ENCODE measurements at regions not wholly inside any gene's neighbourhood (a gene's known extent, or its start where the extent isn't known, plus 50 kb on each side); places are given as distances from the start of the nearest gene placed in this dataset.

DNA sequence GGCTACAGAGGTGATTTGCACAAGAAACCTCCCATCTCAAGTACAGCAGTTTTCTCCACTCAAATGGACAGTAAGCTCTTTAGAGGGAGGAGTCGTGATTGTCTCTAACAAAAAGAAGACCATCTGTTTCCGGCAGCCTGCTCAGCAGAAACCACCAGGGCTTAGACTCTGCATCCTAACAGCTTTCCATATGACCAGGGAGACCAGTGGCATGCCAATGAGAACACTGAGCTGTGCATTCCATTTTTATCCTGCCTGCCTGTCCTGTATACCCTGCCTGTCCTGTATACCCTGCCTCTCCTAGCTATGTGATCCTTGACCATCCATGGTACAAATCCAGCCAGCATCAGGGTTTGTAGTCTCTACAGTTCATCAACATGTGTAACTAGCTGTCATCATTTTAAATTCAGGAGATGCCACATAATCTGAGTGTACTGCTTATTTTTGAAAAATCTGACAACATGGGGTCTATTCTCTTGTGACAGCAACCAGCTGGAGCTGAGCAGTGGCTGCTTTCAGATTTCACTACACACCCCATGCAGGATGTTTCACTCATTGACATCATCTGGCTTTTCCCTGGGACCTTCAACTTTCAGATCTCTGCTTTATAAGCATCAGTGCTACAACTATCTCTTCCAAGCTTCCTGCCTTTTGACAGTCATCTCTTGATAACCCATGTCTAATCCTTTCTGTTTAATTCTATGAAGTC is 50.5 kb upstream of the POU2AF2 start:
- no peak for DNase-seq (ENCODE audit: low spot score)

DNA sequence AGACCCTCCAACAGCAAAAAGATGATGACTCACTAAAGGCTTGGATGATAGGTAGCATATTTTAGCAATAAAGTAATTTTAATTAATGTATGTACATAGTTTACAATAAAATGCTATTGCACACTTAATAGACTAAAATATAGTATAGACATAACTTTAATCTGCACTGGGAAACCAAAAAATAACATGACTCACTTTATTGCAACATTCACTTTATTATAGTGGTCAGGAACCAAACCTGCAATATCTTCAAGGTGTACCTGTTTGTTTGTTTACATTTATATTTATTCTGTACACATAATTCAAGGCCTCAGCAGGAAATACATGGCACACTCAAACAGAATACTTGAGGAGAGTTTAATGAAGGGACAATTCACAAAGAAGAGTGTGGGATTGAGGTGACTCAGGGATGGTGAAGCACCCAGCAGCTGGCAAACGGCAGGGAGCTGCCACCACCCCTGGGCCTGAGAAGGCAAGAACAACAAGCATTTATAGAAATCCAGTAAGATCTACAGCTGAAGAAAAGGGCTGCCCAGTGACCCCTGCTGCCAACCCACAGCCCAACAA is 51.5 kb upstream of the POU2AF2 start:
- no peak for DNase-seq (ENCODE audit: low spot score)

DNA sequence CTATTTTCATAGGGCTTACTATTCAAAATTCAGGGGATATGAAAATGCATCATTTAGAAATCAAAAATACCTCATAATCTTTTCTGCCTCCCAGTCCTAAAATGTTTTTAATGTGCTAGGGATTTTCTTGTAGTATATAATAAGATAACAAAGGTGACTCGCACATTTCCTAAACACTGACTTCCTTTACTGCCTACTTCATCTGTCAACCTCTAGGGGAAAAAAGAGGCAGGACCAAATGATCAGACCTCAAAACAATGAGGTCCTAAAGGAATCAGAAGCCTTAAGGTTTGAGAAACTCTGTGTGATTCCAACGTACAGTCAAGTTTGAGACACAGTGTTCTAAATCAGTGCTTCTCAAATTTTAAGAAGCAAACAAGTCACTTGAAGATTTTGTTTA is 56.1 kb upstream of the POU2AF2 start:
- DNase-seq (ENCODE audit: low spot score), result no peak

DNA sequence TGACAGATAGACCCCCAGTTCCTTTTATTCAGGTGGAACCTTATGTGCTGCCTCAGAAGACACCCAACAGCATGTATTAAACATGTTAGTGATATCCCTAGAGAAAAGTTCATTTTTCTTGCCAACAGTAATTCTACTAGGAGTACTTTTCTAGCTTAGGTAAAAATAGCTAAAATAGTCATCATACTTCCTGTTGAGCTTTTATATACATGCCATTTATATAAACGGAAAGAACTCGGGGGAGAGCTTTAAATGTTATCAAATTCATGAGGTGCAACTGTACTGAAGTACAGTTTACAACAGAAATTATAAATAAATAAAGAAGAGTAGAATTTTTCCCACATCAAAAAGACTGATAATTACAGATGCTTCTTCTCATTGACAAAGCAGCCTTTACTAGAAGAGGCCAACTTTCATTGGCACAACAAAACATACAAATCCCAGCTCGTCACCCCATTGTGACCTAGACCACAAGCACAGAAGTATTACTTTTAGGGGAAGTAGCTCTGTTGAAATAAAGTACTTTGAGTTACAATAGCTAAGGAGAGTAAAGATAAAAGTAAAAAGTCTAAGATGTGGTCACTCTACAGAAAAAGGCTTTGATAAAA is 59.1 kb upstream of the POU2AF2 start:
- DNase-seq (ENCODE audit: low spot score), result no peak

DNA sequence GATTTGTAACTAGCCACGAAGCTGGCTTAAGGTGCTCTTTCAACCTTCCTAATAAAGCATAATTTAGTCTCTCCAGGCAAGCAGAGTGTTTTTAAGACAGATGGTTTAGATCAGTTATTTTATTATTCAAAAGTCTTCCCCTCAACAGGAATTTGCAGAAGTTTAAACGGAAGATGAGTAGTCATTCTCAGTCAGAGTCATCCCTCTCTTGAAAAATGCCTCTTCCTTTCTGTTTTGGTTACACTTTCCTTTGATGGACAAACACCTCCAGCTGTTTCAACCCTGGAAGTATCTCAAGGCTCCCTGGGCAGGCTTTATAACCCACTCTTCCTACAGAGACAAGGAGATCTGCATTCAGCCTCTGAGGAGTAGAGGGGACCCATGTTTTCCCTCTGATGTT is 60.3 kb upstream of the POU2AF2 start:
- no peak for DNase-seq (ENCODE audit: low spot score)

DNA sequence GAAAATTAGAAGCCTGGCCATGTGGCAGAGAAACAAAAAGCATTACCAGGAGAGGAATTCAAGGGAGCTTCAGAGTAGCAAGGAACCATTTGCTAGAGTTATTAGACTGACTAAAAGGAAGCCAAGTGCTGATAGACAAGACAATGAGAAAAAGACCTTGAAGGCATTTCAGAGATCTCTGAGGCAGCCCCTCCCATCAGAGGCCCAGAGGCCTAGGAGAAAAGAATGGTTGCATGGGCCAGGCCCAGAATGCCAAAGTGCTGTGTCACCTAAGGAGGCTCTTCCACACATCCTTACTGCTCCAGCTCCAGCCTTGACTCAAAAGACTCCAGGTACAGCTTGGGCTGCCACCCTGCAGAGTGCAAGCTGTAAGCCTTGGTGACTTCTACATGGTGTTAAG is 61.8 kb upstream of the POU2AF2 start:
- no peak for DNase-seq (ENCODE audit: low spot score)

DNA sequence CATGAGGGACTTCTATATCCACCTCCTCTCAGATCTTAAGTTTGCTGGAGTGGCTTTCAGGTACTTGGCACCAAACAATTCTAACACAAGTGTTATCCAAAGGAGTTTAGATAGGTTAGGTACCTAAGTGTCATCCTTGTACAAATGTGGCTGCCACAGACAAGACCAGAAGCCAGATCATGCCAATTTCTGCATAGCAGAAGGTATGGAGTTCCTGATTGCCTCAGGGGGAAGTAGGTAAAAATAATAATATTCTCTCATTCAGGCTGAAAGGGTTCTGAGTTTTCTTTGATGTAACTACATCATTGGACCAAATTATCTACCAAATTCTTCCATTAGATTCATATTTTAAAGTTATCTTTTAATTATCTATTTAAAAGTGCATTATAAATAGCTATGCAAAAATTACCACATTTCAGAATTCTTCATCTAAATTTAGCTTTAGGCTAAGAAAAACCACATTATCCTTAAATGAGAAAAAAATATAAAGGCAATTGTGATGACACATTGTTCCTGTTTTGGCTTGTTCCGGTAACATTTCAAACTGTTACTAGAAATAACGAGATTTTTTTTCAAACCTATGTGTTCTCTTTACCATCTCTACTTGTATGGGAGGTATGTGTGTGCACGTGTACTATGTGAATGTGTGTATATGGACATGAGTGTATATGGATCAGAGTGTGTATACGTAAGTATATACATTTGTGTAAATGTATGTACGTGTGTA is 66.2 kb upstream of the POU2AF2 start:
- DNase-seq (ENCODE audit: low spot score), result no peak

DNA sequence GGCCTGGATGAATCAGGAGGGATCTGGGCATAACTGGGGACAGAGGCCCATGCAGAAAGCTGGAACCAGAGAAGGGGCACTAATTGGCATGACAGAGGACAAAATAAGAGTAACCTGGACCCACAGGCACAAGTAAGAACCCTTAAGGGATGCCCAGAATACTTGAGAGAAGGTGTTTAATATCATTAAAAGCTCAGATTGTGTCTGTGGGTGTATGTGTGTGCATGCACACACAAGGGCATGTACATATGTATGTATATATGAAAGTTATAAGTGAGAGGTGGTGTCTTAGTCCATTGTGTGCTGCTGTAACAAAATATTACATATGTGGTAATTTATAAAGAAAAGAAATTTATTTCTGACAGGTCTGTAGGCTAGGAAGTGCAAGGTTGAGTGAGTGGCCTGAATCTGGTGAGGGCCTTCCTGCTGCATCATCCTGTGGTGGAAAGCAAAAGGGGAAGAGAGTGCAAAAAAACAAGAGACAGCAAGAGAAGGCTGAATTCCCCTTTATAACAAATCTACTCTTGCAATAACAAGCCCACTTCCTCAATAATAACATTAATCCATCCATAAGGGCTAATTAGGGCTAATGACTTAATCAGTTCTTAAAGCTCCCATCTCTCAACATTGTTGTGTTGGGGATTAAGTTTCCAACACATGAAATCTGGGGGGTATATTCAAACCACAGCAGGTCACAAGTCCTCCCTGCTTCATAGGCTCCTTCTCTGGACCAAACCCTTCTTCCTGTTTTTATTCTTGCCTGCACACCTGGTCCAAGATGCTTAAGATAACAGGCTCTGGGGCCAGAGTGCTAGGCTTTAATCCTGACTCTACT is 68.3 kb upstream of the POU2AF2 start:
- DNase-seq (ENCODE audit: low spot score), result no peak

DNA sequence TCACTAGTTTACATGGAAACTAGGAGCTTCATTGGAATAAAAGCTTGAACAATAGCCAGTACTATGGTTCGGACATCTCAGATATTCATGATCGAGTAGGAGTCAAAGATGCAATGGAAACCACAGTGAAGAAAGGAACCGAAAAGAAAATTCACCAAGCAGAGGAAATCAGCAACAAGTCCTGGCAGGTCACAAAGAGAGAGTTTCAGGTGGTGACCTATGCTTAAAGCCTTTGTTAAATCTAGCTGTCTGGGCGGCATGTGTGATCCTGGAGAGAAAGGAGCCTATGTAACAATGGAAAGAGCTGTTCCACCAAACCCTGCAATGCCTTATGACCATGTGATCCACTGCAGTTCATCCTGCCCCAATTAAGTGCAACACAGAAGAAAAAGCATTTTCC is 68.9 kb upstream of the POU2AF2 start:
- no peak for DNase-seq (ENCODE audit: low spot score)

DNA sequence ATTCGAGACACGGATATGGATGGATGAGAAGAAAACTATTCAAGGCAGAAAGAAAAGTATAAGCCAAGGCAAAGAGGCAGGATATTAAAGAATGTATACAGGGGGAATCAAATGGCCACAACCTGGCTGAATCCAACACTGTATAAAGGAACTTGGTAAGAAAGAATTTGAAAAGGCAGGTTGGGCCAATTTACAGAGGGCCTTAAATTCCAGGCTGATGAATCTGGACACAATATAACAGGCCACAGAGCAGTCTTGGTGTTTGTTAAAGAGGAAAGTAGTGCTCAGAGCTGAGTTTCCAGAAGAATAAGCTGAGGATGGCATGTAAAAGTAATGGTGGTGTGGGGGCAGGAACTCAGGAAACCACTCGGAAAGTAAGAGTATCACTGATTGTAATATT is 72.3 kb upstream of the POU2AF2 start:
- no peak for DNase-seq (ENCODE audit: low spot score)

DNA sequence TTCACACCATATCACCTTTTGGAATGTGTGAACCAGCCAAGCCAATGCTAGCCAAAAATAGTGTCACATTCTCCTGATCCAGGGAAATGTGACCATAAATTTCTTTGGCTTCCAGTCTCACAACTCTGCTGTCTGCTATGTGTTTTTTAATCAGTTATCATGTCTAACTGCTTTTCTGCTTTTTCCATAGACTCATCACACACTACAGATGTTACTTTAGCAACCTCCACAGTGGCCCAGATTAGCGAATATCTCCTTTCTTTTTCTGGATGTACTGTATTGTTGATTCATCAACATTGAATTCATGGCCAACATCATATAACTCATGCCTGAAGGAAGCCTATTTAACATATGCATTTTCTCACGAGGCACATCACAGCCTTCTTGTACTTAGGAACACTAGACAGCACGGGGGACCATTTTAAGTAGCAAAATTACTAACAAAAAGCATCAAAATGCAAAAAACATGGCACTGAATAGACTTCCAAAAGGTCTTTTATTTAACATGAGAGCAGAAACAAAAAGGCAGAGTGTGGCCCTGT is 73.1 kb upstream of the POU2AF2 start:
- DNase-seq (ENCODE audit: low spot score), result no peak

DNA sequence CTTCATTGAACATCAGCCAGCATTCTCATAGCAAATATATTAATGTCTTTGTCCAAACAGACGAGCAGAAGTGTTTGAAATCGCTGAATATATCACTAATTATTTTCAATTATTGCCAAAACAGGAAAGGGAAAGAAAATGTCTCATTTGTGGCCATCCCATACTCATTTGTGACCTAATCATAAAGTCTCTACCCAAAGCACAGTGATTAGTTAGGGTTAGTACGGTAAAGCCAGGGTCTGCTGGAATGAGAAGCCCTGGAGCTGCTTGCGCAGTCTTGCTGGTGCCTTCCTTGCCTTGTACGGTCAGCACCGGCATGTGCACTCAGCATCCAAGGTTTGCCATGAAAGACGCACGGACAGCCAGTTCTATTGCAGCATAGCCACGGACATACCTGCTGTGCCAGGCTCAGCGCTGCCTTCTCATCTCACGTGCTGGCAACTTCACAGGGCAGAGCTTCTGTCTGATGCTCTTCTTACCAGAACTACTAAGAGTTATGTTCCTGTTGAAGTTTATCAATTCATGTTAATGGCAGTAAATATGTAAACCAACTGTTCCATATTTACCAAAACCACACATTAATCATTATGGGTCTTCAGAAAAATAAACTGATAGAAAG is 74.7 kb upstream of the POU2AF2 start:
- no peak for DNase-seq (ENCODE audit: low spot score)

DNA sequence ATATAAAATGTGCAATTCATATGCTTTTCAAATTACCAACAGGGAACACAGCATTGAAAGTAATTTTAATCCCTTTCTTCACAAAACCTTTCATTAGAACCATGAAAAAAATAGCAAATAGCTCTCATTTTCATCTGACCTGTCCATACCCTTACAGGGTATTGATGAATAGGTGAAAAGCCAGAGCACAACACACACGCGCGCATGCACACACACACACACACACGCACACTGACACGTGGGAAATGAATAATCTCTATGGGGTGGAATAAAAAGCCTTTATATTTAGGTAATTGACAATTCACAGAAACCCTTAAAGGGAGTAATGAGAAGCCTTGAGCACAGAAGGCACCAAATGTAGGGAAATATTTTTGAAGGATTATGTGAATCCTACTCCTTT is 76.2 kb upstream of the POU2AF2 start:
- DNase-seq (ENCODE audit: low spot score), result no peak

DNA sequence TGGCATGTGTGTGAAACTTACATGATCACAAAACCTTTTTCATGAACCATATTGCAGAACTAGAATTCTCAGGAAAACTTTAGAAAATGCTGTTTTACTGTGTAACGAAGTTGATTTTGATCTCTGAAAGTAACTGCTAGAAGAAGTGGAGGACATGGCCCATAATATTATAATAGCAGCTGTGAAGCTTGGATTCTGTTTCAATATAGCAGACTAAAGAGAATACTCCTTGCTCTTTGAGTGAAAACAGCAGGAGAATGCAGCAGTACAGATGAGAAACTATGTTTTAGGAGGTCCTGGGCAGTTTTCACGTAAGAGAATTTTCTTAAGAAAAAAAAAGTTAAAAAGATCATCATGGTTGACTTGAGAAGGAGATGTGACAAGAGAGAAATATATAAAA is 76.7 kb upstream of the POU2AF2 start:
- no peak for DNase-seq (ENCODE audit: low spot score)

DNA sequence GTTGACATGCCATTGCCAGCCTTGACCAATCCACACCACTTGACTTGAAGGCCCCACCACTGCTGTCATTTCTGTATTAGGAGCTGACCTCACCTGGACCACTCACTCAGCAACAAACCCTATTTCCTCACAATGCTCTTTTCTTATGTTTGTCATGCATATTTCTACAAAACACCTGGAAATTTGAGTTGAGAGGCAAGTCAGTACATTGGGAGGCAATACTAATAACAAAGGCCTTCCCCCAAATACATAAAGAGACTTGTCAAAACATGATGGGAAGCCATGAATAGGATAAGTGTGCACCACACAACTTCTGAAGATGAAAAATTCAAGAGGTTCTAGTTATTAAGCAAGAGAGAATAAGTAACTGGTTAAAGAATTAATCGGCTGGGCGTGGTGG is 77.9 kb upstream of the POU2AF2 start:
- no peak for DNase-seq (ENCODE audit: low spot score)

DNA sequence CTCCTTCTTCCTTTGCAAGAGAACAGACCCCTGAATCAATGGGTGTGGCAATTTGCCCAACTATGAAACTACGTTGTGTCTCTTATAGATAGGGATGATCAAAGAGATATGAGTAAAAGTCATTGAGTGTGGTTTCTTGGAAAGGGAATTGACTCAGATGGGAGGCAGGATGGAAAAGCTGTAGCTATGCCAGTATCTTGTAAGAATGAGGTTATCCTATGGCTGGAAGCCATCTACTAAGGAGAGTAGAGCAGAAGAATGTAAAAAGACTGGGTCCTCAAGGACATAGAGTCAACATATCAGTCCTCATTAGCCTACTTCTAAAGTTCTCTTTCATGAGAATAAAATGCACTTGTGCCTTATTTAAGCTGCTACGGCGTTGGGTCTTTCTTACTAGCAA is 78.9 kb upstream of the POU2AF2 start:
- DNase-seq (ENCODE audit: low spot score), result no peak

DNA sequence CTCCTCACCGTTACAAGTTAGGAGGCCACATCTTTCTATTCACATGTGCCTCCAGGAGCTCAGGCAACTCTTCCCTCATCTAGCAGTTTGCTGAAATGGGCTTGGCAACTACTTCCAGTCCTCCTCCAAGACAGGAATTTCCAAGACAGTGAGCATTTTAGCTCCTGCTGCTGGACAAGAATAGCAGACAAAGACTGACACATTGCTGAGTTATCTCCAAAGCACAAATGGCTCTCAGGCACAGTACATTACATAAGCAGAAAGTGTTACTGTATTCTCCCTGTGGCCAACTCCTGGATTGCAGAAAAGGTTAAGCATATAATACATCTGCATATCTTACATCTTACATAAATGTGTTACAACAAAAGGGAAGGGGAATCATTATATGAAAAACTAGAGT is 83.2 kb upstream of the POU2AF2 start:
- no peak for DNase-seq (ENCODE audit: low spot score)

DNA sequence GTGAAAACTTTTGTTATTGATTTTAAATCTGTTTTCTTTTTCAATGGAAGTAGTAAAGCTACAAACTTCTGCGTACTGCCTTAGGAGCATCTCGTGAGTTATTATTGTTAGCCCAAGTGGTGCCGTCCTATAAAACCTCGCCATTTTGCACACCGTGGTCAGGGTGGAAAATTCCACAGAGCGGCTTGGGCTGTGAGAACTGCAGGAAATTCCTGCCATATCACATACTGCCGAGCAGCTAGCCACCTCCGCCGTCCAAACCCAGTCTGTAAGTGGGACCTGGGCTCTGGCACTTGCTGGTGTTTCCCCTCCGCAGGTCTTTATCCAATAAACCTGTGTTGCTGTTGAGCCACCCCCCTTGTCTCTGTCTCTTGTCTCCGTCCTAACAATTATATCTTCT is 88.0 kb upstream of the POU2AF2 start:
- DNase-seq (ENCODE audit: low spot score), result no peak

DNA sequence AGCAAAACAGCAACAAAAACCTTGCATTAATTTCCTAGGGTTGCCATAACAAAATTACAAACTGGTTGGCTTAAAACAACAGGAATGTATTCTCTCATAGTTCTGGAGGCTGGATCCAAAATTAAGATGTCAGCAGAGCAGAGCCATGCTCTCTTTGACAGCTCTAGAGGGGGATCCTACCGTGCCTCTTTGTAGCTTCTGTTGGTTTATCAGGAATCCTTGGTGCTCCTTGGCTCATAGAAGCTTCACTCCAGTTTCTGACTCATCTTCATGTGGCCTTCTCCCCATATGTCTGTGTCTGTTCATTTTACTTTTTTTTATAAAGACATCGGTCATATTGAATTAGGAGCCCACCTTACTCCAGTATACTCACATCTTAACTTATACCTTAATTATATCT is 90.5 kb upstream of the POU2AF2 start:
- no peak for DNase-seq (ENCODE audit: low spot score)

DNA sequence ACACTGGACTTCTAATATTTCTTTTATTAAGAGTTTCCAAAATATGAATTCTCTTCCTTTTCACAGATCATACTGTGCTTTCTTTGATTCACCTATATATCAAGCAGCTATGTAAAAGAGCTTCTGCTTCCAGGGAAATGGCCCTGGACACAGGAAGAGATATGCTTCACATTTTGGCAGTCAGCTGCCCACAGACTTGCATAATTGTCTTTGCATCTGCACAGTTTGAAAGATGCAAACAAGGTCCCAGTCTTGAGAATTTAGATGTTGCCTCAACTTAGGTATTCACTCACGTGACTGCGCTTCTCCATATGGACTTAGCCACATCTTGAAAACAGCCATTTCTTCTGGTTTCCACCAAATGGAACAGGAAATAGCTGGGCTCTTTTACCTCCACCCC is 92.3 kb upstream of the POU2AF2 start:
- DNase-seq (ENCODE audit: low spot score), result no peak

DNA sequence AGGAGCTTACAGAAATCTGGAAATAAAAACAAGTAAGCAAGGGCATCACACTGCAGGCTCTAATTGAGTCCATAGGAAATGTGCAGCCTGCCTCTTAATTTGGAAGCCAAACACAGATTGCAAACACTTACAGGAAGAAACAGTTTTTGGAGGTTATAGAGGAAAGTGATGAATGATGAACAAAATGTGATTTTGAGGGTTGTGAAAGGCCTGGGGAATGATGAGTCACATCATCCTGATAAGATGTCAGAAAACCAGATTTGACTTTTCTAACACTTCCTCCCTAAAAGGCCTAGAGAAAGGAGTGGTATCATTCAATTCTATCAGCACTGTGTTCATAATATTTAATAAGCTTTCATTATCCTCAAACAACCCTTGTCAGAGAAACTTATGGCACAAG is 96.6 kb upstream of the POU2AF2 start:
- DNase-seq (ENCODE audit: low spot score), result no peak
